Bronchial epithelial cell (primary cell): ENCODE measurements at regions not wholly inside any gene's neighbourhood (a gene's known extent, or its start where the extent isn't known, plus 50 kb on each side); places are given as distances from the start of the nearest gene placed in this dataset.
"Not testable (repeated sequence)": the region's sequence is repeated elsewhere in the genome, so short reads cannot be mapped to it uniquely, and the experiment has no call there.

ENCODE experiments used
- DNase-seq: peaks from one replicate; pipeline ENCODE4 v3.0.0-alpha.2; 2010; ENCODE audit warnings: low read depth
- FAIRE-seq: peaks from 2 replicates; lab custom pipeline; 2011; peaks lifted over from hg19 to GRCh38; lab: Jason Lieb, UNC
- H3K27me3 ChIP-seq: 2 replicates; pipeline ENCODE4 v1.5.1; 2011; ENCODE audit warnings: low read length; ENCODE audit not compliant: control insufficient read depth, insufficient read depth
- H3K36me3 ChIP-seq: 2 replicates; pipeline ENCODE4 v1.5.1; 2011; ENCODE audit warnings: low read length; ENCODE audit not compliant: control insufficient read depth, insufficient read depth
- H3K4me3 ChIP-seq: 2 replicates; pipeline ENCODE4 v1.5.1; 2011; ENCODE audit warnings: mild to moderate bottlenecking, low read depth, low read length, control low read depth
- CTCF ChIP-seq: IDR thresholded peaks from 2 replicates; pipeline ENCODE4 v1.5.1; 2011; ENCODE audit warnings: mild to moderate bottlenecking, moderate library complexity, low read length, control low read depth, inconsistent platforms; ENCODE audit not compliant: insufficient read depth, severe bottlenecking

- DNase-seq, FAIRE-seq, H3K4me3 ChIP-seq, H3K36me3 ChIP-seq, H3K27me3 ChIP-seq: not testable (repeated sequence)
Observed at GRCh38 chrX:35221391-35221790, 278.8 kb downstream of the FAM47B start.

- H3K4me3 ChIP-seq = no peak overlapping the region
- H3K36me3 ChIP-seq = no peaks in the 10 kb centered on the region
- no peak for TF ChIP-seq CTCF
- FAIRE-seq = no peak
- DNase-seq = no peak
- no peaks in the 10 kb centered on the region for H3K27me3 ChIP-seq
Observed at GRCh38 chrX:35244088-35244741, 301.6 kb downstream of the FAM47B start.

GRCh38 chrX:35244796-35245508, 302.4 kb downstream of the FAM47B start:
- no peak overlapping the region for H3K4me3 ChIP-seq
- no peaks in the 10 kb centered on the region for H3K36me3 ChIP-seq
- no peak for TF ChIP-seq CTCF
- FAIRE-seq = no peak
- no peaks in the 10 kb centered on the region for H3K27me3 ChIP-seq
- no peak for DNase-seq

- no peak for FAIRE-seq
- no peaks in the 10 kb centered on the region for H3K36me3 ChIP-seq
- TF ChIP-seq CTCF = no peak
- DNase-seq = no peak
- H3K27me3 ChIP-seq = no peaks in the 10 kb centered on the region
- H3K4me3 ChIP-seq = no peak overlapping the region
Observed at GRCh38 chrX:35251226-35251625, 308.6 kb downstream of the FAM47B start.

GRCh38 chrX:35276115-35276514, 333.5 kb downstream of the FAM47B start:
- TF ChIP-seq CTCF = no peak
- no peak for FAIRE-seq
- Histone ChIP-seq H3K36me3 (no peaks in the 10 kb centered on the region), H3K4me3 (no peak overlapping the region), H3K27me3 (no peaks in the 10 kb centered on the region)
- DNase-seq = no peak

GRCh38 chrX:35285289-35285962, 342.8 kb downstream of the FAM47B start:
- no peak for FAIRE-seq
- Histone ChIP-seq H3K4me3 (no peak overlapping the region), H3K27me3 (no peaks in the 10 kb centered on the region), H3K36me3 (no peaks in the 10 kb centered on the region)
- no peak for TF ChIP-seq CTCF
- no peak for DNase-seq
